ENCODE measurements at regions not wholly inside any gene's neighbourhood (a gene's known extent, or its start where the extent isn't known, plus 50 kb on each side); places are given as distances from the start of the nearest gene placed in this dataset.

- DNase-seq: no peak
Observed at GRCh38 chr12:91606662-91607377, 424.2 kb upstream of the DCN start.

GRCh38 chr12:91604897-91605296, 422.3 kb upstream of the DCN start:
- DNase-seq: no peak

- DNase-seq: no peak
Observed at GRCh38 chr12:91603060-91603459, 420.4 kb upstream of the DCN start.

- DNase-seq: no peak
Observed at GRCh38 chr12:91601054-91601453, 418.4 kb upstream of the DCN start.

- no peak for DNase-seq
Observed at GRCh38 chr12:91594715-91595114, 412.1 kb upstream of the DCN start.

GRCh38 chr12:91591639-91591987, 409.0 kb upstream of the DCN start:
- DNase-seq: no peak

GRCh38 chr12:91590966-91591638, 408.5 kb upstream of the DCN start:
- DNase-seq: no peak

GRCh38 chr12:91588874-91589454, 406.3 kb upstream of the DCN start:
- no peak for DNase-seq

GRCh38 chr12:91586015-91586414, 403.4 kb upstream of the DCN start:
- DNase-seq: no peak

GRCh38 chr12:91582811-91583210, 400.2 kb upstream of the DCN start:
- no peak for DNase-seq

GRCh38 chr12:91579516-91580263, 397.1 kb upstream of the DCN start:
- DNase-seq: no peak

- no peak for DNase-seq
Observed at GRCh38 chr12:91577586-91578539, 395.2 kb upstream of the DCN start.

GRCh38 chr12:91576432-91576831, 393.8 kb upstream of the DCN start:
- DNase-seq: no peak

- DNase-seq: no peak
Observed at GRCh38 chr12:91575630-91576029, 393.0 kb upstream of the DCN start.

- no peak for DNase-seq
Observed at GRCh38 chr12:91574975-91575374, 392.4 kb upstream of the DCN start.

- DNase-seq: no peak
Observed at GRCh38 chr12:91574391-91574790, 391.8 kb upstream of the DCN start.

- no peak for DNase-seq
Observed at GRCh38 chr12:91572869-91573268, 390.3 kb upstream of the DCN start.

- no peak for DNase-seq
Observed at GRCh38 chr12:91567100-91567485, 384.5 kb upstream of the DCN start.

GRCh38 chr12:91566328-91567099, 383.9 kb upstream of the DCN start:
- no peak for DNase-seq

- no peak for DNase-seq
Observed at GRCh38 chr12:91565846-91566245, 383.2 kb upstream of the DCN start.

- DNase-seq: no peak
Observed at GRCh38 chr12:91565246-91565645, 382.6 kb upstream of the DCN start.

Measured in activated CD8-positive, alpha-beta memory T cell treated with anti-CD3 and anti-CD28 coated beads, Interleukin-2, amount 50 U/mL, for 48 hours (primary cell).